MM.1S (cell line): ENCODE measurements at regions not wholly inside any gene's neighbourhood (a gene's known extent, or its start where the extent isn't known, plus 50 kb on each side); places are given as distances from the start of the nearest gene placed in this dataset.

Experiments
- DNase-seq: peaks from one replicate; pipeline ENCODE4 v3.0.0-alpha.2; 2015
- H2AFZ ChIP-seq: fragments of 300-600 bp; sonication (generic); 2 replicates; pipeline ENCODE4 v1.6.0; 2016; ENCODE audit warnings: antibody characterized with exemption, low read length
- H3F3A ChIP-seq: fragments of 300-600 bp; sonication (generic); 2 replicates; pipeline ENCODE4 v1.6.1; 2016; ENCODE audit warnings: mild to moderate bottlenecking, antibody characterized with exemption, low read length, moderate library complexity, mixed read lengths; ENCODE audit not compliant: insufficient read depth
- H3K27ac ChIP-seq: fragments of 300-600 bp; sonication (generic); 2 replicates; pipeline ENCODE4 v1.5.1; 2016; ENCODE audit warnings: mild to moderate bottlenecking, low read length
- H3K27me3 ChIP-seq: fragments of 300-600 bp; sonication (generic); replicated peaks from 2 replicates; pipeline ENCODE4 v1.6.0; 2016; ENCODE audit warnings: low read length; ENCODE audit not compliant: insufficient read depth
- H3K36me3 ChIP-seq: fragments of 300-600 bp; sonication (generic); replicated peaks from 2 replicates; pipeline ENCODE4 v1.6.1; 2016; ENCODE audit warnings: mild to moderate bottlenecking, low read length, mixed read lengths; ENCODE audit not compliant: insufficient read depth
- H3K4me1 ChIP-seq: fragments of 300-600 bp; sonication (generic); 2 replicates; pipeline ENCODE4 v1.6.1; 2016; ENCODE audit warnings: low read length, mixed read lengths
- H3K4me2 ChIP-seq: fragments of 300-600 bp; sonication (generic); 2 replicates; pipeline ENCODE4 v1.6.0; 2016; ENCODE audit warnings: low read depth, low read length
- H3K4me3 ChIP-seq: fragments of 300-600 bp; sonication (generic); 2 replicates; pipeline ENCODE4 v1.5.1; 2016; ENCODE audit warnings: low read length, mixed read lengths
- H3K79me2 ChIP-seq: fragments of 300-600 bp; sonication (generic); 2 replicates; pipeline ENCODE4 v1.6.1; 2016; ENCODE audit warnings: mixed run types, low read length, mixed read lengths
- H3K9ac ChIP-seq: fragments of 300-600 bp; sonication (generic); 2 replicates; pipeline ENCODE4 v1.6.1; 2016; ENCODE audit warnings: low read length, mixed read lengths
- H3K9me2 ChIP-seq: fragments of 300-600 bp; sonication (generic); replicated peaks from 2 replicates; pipeline ENCODE4 v1.6.1; 2016; ENCODE audit warnings: mild to moderate bottlenecking, low read length, mixed read lengths; ENCODE audit not compliant: insufficient read depth
- H3K9me3 ChIP-seq: fragments of 300-600 bp; sonication (generic); replicated peaks from 2 replicates; pipeline ENCODE4 v1.6.1; 2016; ENCODE audit warnings: mild to moderate bottlenecking, low read length, mixed read lengths; ENCODE audit not compliant: insufficient read depth
- H4K20me1 ChIP-seq: fragments of 300-600 bp; sonication (generic); 2 replicates; pipeline ENCODE4 v1.6.1; 2016; ENCODE audit warnings: mild to moderate bottlenecking, low read length, moderate library complexity, mixed read lengths; ENCODE audit not compliant: insufficient read depth
- CTCF ChIP-seq: fragments of 300-600 bp; sonication (generic); IDR thresholded peaks from 2 replicates; pipeline ENCODE4 v1.5.1; 2016; ENCODE audit warnings: antibody characterized with exemption, low read length, mixed read lengths
- EZH2 ChIP-seq: fragments of 300-600 bp; sonication (generic); optimal IDR thresholded peaks from 2 replicates; pipeline ENCODE3; 2017; ENCODE audit warnings: low read depth, mild to moderate bottlenecking, antibody characterized with exemption, low read length, mixed read lengths
- EZH2phosphoT487 ChIP-seq: fragments of 300-600 bp; sonication (generic); IDR thresholded peaks from 2 replicates; pipeline ENCODE4 v1.6.1; 2018; ENCODE audit warnings: antibody characterized with exemption, low read length

DNA sequence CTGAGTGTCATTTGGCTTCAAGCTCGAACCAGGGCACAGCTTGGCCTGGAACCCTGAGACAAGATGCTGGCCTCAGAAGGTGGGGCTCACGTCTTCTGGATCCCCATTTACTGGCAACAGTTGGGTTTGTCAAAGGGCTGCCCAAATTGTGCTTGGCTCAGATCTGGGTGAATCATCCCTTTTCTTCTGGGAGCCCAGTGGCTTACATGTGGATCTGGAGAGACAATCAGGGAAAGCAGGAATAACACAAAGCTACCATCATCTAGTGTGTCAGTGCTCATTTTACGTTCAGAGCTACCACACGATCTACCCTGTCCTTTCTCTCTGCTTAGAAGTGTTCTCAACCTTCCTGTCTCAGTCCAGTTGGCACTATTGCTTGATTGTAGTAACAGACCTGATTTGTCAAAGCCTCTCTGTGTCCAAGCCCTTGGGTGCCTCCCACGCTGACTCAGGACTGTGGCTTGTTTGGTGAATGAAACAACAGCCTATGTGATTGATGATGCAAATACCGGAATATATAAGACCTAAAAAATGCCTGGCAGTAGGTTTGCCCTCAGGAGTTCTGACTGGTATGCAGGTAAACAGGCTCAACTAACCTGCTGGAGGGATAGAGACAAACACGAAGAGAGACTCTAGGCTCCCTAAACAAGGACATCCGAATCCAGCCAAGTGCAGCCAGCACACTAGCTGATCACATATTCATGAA, 974.3 kb downstream of the VRK1 start:
- H2AFZ ChIP-seq, result no peak overlapping the region
- no peaks in the 10 kb centered on the region for H3K79me2 ChIP-seq
- no peak overlapping the region for H3K27ac ChIP-seq
- no peaks in the 10 kb centered on the region for H4K20me1 ChIP-seq
- no peaks in the 10 kb centered on the region for H3F3A ChIP-seq
- no peak overlapping the region for H3K4me3 ChIP-seq
- no peak overlapping the region for H3K9ac ChIP-seq
- no peaks in the 10 kb centered on the region for H3K27me3 ChIP-seq
- no peaks in the 10 kb centered on the region for H3K9me3 ChIP-seq
- no peak for DNase-seq
- H3K9me2 ChIP-seq, result no peaks in the 10 kb centered on the region
- TF ChIP-seq CTCF, result no peak
- no peak for TF ChIP-seq EZH2phosphoT487
- no peak for TF ChIP-seq EZH2
- no peak overlapping the region for H3K4me2 ChIP-seq
- no peaks in the 10 kb centered on the region for H3K36me3 ChIP-seq
- no peaks in the 10 kb centered on the region for H3K4me1 ChIP-seq

- Histone ChIP-seq H3K27me3 (no peaks in the 10 kb centered on the region), H3K9me3 (no peaks in the 10 kb centered on the region), H4K20me1 (no peaks in the 10 kb centered on the region), H3K79me2 (no peaks in the 10 kb centered on the region), H3K9ac (no peak overlapping the region), H3K4me3 (no peak overlapping the region), H3K4me2 (no peak overlapping the region), H3K27ac (no peak overlapping the region), H2AFZ (no peak overlapping the region), H3F3A (no peaks in the 10 kb centered on the region), H3K36me3 (no peaks in the 10 kb centered on the region), H3K9me2 (no peaks in the 10 kb centered on the region), H3K4me1 (peaks cover 9% of the 10 kb centered on the region)
- no peak for TF ChIP-seq EZH2
- no peak for TF ChIP-seq EZH2phosphoT487
- TF ChIP-seq CTCF, result no peak
- DNase-seq, result no peak
These were observed 976.4 kb downstream of the VRK1 start for GRCh38 chr14:97773598-97773997.

- peaks cover 16% of the 10 kb centered on the region for H3K4me1 ChIP-seq
- no peaks in the 10 kb centered on the region for H3F3A ChIP-seq
- no peaks in the 10 kb centered on the region for H3K79me2 ChIP-seq
- H3K9me3 ChIP-seq, result no peaks in the 10 kb centered on the region
- H3K9me2 ChIP-seq, result no peaks in the 10 kb centered on the region
- TF ChIP-seq EZH2, result no peak
- no peak for TF ChIP-seq EZH2phosphoT487
- no peak for TF ChIP-seq CTCF
- no peak overlapping the region for H2AFZ ChIP-seq
- no peak overlapping the region for H3K9ac ChIP-seq
- H3K36me3 ChIP-seq, result no peaks in the 10 kb centered on the region
- no peaks in the 10 kb centered on the region for H3K27me3 ChIP-seq
- no peak overlapping the region for H3K4me2 ChIP-seq
- DNase-seq, result no peak
- no peak overlapping the region for H3K4me3 ChIP-seq
- H3K27ac ChIP-seq, result no peak overlapping the region
- no peaks in the 10 kb centered on the region for H4K20me1 ChIP-seq
These were observed 979.8 kb downstream of the VRK1 start for GRCh38 chr14:97776890-97777558.
